GM12891 (cell line): ENCODE measurements at regions not wholly inside any gene's neighbourhood (a gene's known extent, or its start where the extent isn't known, plus 50 kb on each side); places are given as distances from the start of the nearest gene placed in this dataset.
"Not testable (repeated sequence)": the region's sequence is repeated elsewhere in the genome, so short reads cannot be mapped to it uniquely, and the experiment has no call there.

Source experiments
- DNase-seq: peaks from one replicate; pipeline ENCODE4 v3.0.0; 2011; ENCODE audit warnings: low spot score; ENCODE audit not compliant: insufficient read length
- FAIRE-seq: peaks from 2 replicates; lab custom pipeline; 2011; peaks lifted over from hg19 to GRCh38; lab: Jason Lieb, UNC
- PAX5 ChIP-seq: IDR thresholded peaks from 2 replicates; pipeline ENCODE4 v1.6.1; 2011; ENCODE audit warnings: low read length, moderate library complexity, mild to moderate bottlenecking; ENCODE audit not compliant: insufficient read depth, severe bottlenecking
- POLR2A ChIP-seq: IDR thresholded peaks from 2 replicates; pipeline ENCODE4 v1.6.1; 2011; ENCODE audit warnings: low read depth, low read length, control low read depth
- POLR2AphosphoS5 ChIP-seq: IDR thresholded peaks from 2 replicates; pipeline ENCODE4 v1.6.1; 2011; ENCODE audit warnings: low read depth, low read length, control low read depth
- POU2F2 ChIP-seq: IDR thresholded peaks from 2 replicates; pipeline ENCODE4 v1.6.1; 2011; ENCODE audit warnings: low read depth, mild to moderate bottlenecking, control low read depth, low read length, moderate library complexity
- SPI1 ChIP-seq: IDR thresholded peaks from 2 replicates; pipeline ENCODE4 v1.6.1; 2011; ENCODE audit warnings: low read depth, low read length, control low read depth
- TAF1 ChIP-seq: IDR thresholded peaks from 2 replicates; pipeline ENCODE4 v1.6.1; 2011; ENCODE audit warnings: low read depth, low read length, control low read depth

GRCh38 chr13:86906127-86906874 is 764.9 kb upstream of the SLITRK5 start:
- FAIRE-seq (no peak), DNase-seq (no peak)
- TF ChIP-seq PAX5 (no peak), TAF1 (no peak)

DNA sequence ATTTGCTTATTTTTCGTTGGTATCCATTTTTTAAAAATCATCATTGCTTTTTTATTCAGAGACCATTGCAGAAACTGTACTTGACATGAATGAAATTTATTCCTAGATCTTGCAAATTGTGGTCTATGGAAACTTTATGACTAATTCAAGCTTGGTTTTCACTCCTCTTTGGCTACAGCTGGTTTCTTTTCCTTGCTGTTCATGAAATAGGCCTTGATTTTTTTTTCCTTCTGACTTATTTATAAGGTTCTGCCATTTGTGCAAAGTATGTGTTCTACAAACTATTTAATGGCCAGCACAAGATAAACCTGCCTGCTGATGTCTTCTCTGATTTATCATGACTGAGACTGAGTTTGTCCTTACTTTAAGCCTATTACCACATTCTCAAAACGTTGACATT is 764.0 kb upstream of the SLITRK5 start:
- DNase-seq (no peak), FAIRE-seq (no peak)
- TF ChIP-seq TAF1 (no peak), POU2F2 (no peak), PAX5 (no peak), SPI1 (no peak), POLR2A (no peak), POLR2AphosphoS5 (no peak)

- FAIRE-seq (no peak), DNase-seq (no peak)
- TF ChIP-seq SPI1 (no peak), POLR2AphosphoS5 (no peak), POU2F2 (no peak), TAF1 (no peak), PAX5 (no peak), POLR2A (no peak)
These were observed 761.9 kb upstream of the SLITRK5 start for GRCh38 chr13:86909318-86909717.

GRCh38 chr13:86914757-86915156 is 756.4 kb upstream of the SLITRK5 start:
- FAIRE-seq (no peak), DNase-seq (no peak)
- TF ChIP-seq PAX5 = no peak
- TF ChIP-seq TAF1 = no peak

GRCh38 chr13:86917438-86917837 is 753.7 kb upstream of the SLITRK5 start:
- not testable (repeated sequence) for DNase-seq, FAIRE-seq

GRCh38 chr13:86918682-86919081 is 752.5 kb upstream of the SLITRK5 start:
- no peak for FAIRE-seq

GRCh38 chr13:86920961-86921360 is 750.2 kb upstream of the SLITRK5 start:
- DNase-seq (no peak), FAIRE-seq (no peak)
- TF ChIP-seq POLR2AphosphoS5 = no peak
- TF ChIP-seq POU2F2 = no peak
- TF ChIP-seq SPI1 = no peak
- no peak for TF ChIP-seq POLR2A
- no peak for TF ChIP-seq PAX5
- no peak for TF ChIP-seq TAF1

More at GRCh38 chr13:86918682-86919081, 752.5 kb upstream of the SLITRK5 start:
- no peak for TF ChIP-seq POU2F2
- no peak for TF ChIP-seq POLR2A
- no peak for TF ChIP-seq TAF1
- TF ChIP-seq SPI1 = no peak
- TF ChIP-seq PAX5 = no peak
- TF ChIP-seq POLR2AphosphoS5 = no peak
- no peak for DNase-seq

DNA sequence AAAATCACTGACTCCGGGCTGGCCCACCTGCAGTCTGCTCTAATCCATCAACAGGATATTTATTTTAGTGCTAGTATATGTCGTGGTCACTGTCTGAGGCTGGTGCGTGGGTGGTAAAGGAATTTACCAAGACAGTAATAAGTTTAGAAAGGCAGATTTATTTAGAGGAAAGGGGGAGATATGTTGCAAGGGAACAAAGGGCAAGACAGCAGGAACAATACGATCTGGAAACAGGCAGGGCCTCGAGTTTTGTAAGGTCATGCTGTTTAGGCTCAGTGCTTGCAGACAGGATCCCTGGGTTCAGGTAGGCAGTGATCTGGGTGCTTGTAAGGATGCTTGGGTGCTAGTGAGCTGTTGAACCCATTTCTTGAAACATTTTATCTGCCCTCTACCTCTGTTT is 748.2 kb upstream of the SLITRK5 start:
- FAIRE-seq (no peak), DNase-seq (no peak)
- no peak for TF ChIP-seq POLR2AphosphoS5
- TF ChIP-seq POLR2A = no peak

DNA sequence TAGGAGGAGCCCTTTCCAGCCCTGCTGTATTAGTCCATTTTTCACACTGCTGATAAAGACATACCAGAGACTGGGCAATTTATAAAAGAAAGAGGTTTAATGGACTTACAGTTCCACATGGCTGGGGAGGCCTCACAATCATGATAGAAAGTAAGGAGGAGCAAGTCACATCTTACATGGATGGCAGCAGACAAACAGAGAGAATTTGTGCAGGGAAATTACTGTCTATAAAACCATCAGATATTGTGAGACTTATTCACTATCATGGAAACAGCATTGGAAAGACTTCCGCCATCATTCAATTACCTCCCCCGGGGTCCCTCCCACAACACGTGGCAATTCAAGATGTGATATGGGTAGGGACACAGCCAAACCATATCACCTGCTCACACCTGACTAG is 744.3 kb upstream of the SLITRK5 start:
- not testable (repeated sequence) for DNase-seq, FAIRE-seq

DNA sequence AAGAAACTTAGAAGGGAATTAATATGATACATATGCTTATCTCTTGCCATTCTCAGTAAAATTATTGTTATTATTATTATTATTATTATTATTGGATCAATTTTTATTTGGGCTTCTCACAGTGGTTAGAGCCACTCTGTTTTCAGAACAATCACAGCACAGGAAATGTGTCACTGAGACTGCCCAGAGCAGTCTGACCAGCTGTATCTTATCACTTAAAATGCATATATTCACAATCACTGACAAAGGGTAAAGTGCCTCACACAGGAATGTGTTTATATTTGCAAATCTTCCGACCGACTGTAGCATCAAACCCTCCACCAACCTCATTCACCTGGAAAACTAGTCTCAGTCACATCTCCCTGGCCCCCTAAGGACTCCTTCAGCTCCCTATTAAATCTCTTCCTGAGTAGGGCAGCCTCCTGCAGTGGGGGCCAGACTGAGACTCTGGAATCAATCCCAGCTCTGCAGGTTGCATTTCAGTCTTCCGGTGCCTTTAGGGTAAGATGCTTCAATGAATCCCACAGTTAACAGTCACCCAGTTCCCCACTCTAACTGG is 738.3 kb upstream of the SLITRK5 start:
- DNase-seq (no peak), FAIRE-seq (no peak)
- TF ChIP-seq PAX5 (no peak), POLR2A (no peak), TAF1 (no peak), POU2F2 (no peak), SPI1 (no peak), POLR2AphosphoS5 (no peak)

DNA sequence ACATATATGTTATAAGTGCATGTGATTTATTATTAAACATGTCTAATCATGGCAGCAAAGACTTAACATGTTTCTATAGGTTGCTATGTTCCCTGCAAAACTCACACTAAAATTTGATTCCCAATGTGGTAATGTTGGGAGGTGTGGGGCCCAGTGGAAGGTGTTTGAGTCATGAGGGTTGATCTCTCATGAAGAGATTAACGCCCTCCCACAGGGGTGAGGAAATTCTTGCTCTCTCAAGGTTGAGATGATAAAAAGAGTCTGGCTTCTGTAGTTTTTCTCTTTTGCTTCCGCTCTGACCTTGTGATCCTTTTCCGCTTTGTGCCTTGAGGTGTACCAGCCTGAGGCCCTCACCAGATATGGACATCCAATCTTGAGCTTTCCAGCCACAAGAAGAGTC is 737.5 kb upstream of the SLITRK5 start:
- FAIRE-seq = no peak
- no peak for TF ChIP-seq POLR2AphosphoS5
- no peak for TF ChIP-seq TAF1
- no peak for DNase-seq

DNA sequence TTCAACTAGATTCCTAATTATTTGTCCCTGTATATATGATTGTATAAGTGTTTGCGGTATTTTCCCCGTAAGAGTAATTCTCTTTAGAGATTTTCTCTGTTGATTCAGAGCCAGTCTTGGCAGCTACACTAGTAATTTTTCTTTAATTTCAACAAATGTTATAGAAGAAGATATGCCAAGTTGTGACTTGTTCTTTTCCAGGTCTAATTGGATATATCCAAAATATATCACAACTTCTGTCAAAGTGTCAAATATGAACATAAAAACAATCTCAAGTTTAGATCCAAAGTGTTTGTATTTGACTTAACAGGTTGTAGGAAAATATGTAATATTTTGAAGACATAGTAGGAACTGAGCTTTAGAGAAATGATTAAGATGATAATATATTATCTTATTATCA is 733.9 kb upstream of the SLITRK5 start:
- TF ChIP-seq POU2F2 = no peak
- no peak for TF ChIP-seq TAF1
- no peak for TF ChIP-seq POLR2AphosphoS5
- no peak for TF ChIP-seq SPI1
- no peak for TF ChIP-seq PAX5
- no peak for TF ChIP-seq POLR2A
- DNase-seq = no peak
- FAIRE-seq = no peak
